ENCODE measurements at regions not wholly inside any gene's neighbourhood (a gene's known extent, or its start where the extent isn't known, plus 50 kb on each side); places are given as distances from the start of the nearest gene placed in this dataset.
"Not testable (repeated sequence)": the region's sequence is repeated elsewhere in the genome, so short reads cannot be mapped to it uniquely, and the experiment has no call there.

GRCh38 chr11:35046681-35047080 is 92.3 kb upstream of the CD44 start:
- DNase-seq = peak in 1 of 2 donors; percentile 51

DNA sequence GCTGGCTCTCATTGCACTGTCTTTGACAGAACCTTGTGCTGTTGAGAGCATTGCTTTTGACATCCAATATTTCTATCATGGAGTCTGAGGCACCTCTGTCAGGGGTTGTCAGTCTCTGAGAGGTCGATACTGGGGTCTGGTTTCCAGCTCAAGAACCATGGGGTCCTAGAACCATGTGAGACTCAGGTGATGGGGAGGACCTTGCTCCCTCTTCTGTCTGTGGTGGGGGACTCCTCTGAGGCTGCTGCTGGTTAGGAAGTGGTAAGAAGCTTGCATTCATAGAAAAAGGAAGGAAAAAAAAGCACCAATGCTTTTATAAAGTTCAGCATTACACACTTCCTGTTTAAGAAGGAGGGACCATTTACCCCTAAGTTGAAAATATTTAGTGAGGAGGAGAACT is 91.8 kb upstream of the CD44 start:
- DNase-seq = peak; percentile 79 to 82

GRCh38 chr11:35047769-35048168 is 91.2 kb upstream of the CD44 start:
- DNase-seq = no peak

GRCh38 chr11:35048346-35048745 is 90.6 kb upstream of the CD44 start:
- not testable (repeated sequence) for DNase-seq

DNA sequence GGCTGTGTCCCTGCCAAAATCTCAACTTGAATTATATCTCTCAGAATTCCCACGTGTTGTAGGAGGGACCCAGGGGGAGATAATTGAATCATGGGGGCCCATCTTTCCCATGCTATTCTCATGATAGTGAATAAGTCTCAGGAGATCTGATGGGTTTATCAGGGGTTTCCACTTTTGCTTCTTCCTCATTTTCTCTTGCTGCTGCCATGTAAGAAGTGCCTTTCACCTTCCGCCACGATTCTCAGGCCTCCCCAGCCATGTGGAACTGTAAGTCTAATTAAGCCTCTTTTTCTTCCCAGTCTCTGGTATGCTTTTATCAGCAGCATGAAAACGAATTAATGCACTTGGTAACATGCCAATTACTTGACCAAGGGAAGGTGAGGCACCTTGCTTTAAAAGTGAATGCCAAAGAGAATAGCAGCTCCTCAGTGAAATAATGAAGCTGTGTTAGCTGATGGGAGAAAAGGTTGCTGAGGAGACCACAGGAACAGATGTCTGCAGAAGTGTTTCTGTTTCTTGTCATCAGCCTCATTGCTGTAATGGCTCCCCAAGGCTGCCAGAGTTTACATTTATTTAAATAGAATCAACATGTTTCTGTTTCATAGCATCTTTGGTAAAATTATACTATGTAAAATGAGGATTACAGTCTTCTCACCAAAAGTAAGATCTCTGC is 89.0 kb upstream of the CD44 start:
- DNase-seq = no peak

DNA sequence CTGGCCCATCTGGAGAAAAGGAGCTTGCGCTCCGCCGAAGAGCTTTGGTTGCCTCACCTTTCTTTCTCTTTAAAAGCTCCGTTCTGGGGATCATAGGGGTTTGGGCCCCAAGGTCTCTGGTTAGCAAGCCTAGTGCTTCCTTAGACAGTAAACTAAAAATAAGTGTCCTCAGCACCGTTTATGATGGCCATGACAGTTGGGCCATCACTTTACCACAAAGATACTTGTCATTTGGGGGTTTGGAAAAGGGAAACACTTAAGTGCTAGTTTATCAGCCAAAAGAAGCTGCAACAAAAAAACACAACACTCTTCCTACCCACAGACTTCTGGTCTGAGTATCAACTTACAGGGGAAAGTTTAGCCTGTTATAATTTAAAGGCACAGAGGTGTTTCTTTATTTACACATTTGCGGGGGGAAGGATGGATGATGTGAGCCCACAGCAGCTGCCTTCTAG is 88.4 kb upstream of the CD44 start:
- DNase-seq = no peak

- DNase-seq = no peak
Measured at GRCh38 chr11:35056391-35057093, 82.4 kb upstream of the CD44 start.

GRCh38 chr11:35057926-35058668 is 80.9 kb upstream of the CD44 start:
- no peak for DNase-seq

GRCh38 chr11:35058669-35059434 is 80.1 kb upstream of the CD44 start:
- peak in 1 of 2 donors; percentile 32 for DNase-seq

GRCh38 chr11:35061516-35062440 is 77.2 kb upstream of the CD44 start:
- no peak for DNase-seq

DNA sequence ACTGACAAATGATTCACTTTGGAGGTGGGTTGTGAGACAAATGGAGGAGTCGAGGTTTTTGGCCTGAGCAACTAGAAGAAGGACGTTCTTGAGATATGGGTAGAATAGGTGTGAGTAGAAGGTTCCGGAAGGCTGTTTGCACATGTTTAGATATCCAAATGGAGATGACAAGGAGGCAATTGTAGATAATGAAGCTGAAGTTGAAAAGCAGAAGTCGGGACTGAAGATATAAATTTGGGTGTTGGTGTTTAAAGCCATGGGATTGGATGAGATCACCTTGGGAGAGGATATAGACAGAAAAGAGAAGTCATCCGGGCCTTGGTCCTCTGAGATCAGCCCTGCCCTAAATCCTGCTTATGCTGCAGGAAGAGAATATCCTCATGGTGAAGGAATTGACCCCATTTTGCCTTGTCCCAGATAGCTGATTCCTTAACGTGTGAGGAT is 75.5 kb upstream of the CD44 start:
- DNase-seq = no peak

- DNase-seq = no peak
Measured at GRCh38 chr11:35064114-35064800, 74.7 kb upstream of the CD44 start.

DNA sequence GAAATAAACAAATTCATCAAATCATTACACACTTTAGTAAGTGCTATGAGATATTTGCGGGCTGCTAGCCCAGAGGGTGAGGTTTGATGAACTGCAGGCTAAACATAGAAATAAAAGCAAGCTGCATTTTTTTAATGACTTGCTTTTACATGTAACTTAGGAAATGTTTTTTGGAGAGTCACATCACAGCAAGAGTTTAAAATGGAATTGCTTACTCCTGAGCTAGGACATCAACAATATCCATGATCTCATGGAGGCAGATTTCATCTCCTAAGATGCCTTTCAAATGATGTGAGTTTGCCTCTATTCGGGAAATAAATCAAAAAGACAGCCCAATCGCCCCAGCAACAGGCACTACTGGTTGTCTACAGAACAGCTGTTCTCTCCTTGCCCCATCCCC is 73.4 kb upstream of the CD44 start:
- no peak for DNase-seq

GRCh38 chr11:35066030-35066429 is 72.9 kb upstream of the CD44 start:
- no peak for DNase-seq

DNA sequence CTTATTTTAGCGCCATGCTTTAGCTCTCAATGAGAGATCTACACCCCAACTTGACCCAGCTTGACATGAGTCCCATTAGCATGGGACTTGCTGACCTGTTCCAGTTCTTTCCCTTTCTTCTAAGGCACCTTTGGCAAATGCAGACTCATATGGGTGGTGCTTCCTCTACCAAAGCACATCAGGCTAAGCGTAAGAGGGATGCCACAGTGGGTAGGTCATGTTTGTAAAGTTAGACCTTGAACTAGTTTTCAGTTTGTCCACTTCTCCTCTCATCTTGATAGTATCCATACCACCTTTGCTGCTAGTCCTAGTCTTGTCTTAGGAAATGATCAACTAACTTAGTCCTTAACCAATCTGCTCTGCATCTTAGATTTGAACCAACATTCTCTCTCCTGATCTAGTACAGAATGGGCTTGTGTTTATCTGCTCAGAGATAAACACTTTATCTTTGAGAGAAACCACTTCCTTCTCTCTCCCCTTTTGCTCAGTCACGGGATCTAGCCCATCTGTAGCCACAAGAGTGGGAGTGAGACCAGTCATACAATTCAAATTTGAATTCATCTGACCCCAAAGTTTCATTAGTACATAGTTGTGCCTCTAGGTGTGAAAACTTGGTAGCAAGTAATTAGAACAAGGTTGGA is 72.1 kb upstream of the CD44 start:
- peak in 1 of 2 donors; percentile 54 for DNase-seq

- DNase-seq = no peak
Measured at GRCh38 chr11:35071722-35072121, 67.2 kb upstream of the CD44 start.

GRCh38 chr11:35073691-35074419 is 65.1 kb upstream of the CD44 start:
- DNase-seq = peak in 1 of 2 donors; percentile 23

DNA sequence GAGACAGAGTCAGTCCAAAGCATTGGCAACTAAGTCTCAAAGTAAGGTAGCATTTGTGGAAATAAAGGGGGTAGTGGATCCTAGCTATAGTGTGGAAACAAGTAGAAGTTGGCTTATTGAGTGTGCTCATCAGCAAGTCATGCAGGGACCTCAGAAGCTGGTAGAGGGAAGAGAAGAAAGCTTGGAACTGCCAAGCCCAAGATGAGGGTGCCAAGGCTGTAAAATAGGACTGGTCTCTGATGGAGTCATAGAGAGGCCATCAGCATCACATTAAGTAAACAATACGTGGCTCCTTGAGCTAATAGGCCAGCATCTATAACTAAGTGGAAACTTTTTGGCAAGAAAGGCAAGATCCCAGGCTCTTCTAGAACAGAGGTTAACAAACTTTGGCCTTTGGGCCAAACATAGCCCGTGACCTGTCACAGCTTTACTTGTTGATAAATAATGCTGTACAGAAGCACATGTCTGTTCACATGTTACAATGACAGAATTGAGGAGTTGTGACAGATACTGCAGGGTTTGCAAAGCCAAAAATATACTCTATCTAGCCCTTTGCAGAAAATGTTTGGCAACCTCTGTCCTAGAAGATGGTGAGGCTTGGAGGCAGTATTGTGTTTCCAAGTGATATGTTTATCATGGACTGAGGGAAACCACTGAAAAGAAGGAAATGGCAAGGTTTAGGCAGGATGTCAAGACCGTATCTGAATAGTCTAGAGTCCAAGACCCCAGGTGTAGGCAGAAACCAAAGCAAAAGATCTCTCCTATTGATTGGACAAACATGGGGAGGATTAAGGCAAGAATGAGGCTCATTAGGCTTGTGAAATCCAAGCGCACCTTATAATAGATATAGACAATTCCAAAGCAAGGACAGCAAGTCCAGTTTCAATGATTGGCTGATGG is 62.5 kb upstream of the CD44 start:
- DNase-seq = no peak
